Cardiac fibroblast (primary cell): ENCODE measurements at regions not wholly inside any gene's neighbourhood (a gene's known extent, or its start where the extent isn't known, plus 50 kb on each side); places are given as distances from the start of the nearest gene placed in this dataset.

ENCODE experiments used
- DNase-seq, 2 donors: peaks; one replicate each; pipeline versions ENCODE4 v3.0.0 to v3.0.0-alpha.2; 2010; ENCODE audit warnings: low read depth in 2 of 2
- H3K4me3 ChIP-seq, 2 donors: replicated peaks in 1 of 2; 1 replicate in 1 of 2; 2 replicates in 1 of 2; pipeline ENCODE4 v1.5.1; 2011; ENCODE audit warnings: low read depth in 2 of 2, low read length in 2 of 2, mild to moderate bottlenecking in 2 of 2, moderate library complexity in 1 of 2
- CTCF ChIP-seq: IDR thresholded peaks from one replicate; pipeline ENCODE4 v1.5.1; 2011; ENCODE audit warnings: low read depth, mild to moderate bottlenecking, low read length, inconsistent platforms

- no peak for DNase-seq
- H3K4me3 ChIP-seq: no peak overlapping the region
- TF ChIP-seq CTCF: no peak
These were observed 110.0 kb upstream of the DACH1 start for GRCh38 chr13:71977028-71977427.

DNA sequence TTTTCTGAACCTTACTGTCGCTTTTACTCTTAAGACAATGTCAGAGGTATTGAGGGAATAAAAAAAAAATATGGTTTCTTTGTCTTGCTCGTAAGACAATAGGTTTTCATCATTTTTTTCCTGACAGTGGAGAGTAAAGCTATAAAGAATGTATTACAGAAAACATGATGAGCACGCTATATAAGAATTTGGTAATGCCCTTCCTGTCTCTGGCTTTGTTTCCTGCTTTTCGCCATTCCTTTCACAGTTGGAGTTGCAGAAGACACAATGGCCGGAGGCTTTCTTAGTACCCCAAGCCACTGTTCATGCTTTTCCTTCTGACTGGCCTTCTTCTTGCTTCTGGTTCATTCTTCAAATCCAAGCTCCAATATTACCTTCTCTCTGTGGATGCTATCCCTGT is 101.0 kb upstream of the DACH1 start:
- TF ChIP-seq CTCF: no peak
- DNase-seq: peak in 1 of 2 donors; percentile 33
- H3K4me3 ChIP-seq: no peak overlapping the region

DNA sequence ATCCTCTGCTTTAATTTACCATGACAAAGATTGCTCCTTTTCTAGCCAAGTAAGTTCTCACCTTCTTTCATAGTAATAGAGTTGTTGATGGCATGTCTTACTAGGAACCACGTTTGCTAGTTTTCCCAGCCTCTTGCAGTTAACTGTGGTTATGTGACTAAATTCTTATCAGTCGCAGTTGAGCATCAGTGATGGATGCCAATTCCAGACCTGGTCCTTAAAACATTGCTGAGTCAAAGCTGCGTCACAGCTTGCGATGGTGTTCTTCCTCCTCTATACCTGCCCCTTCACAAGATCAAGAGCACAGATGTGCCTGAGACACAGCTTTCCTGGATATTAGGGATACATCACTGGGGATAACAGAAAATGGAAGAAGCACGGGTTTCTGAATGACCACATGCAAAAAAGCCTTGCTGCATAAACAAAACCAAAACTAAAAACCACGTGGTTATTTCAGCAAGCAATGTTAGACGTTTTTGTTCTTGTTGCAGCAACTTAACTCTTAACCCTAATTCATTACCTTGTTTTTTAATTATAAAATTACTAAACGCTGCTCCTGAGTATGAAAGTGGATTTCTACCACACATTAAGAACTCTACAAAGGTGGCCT is 97.6 kb upstream of the DACH1 start:
- H3K4me3 ChIP-seq: no peak overlapping the region
- TF ChIP-seq CTCF: no peak
- DNase-seq: peak in 1 of 2 donors; percentile 2

- DNase-seq: no peak
- TF ChIP-seq CTCF: no peak
- no peak overlapping the region for H3K4me3 ChIP-seq
These were observed 95.7 kb upstream of the DACH1 start for GRCh38 chr13:71962735-71963134.

GRCh38 chr13:71962126-71962525 is 95.1 kb upstream of the DACH1 start:
- no peak for DNase-seq
- TF ChIP-seq CTCF: no peak
- no peak overlapping the region for H3K4me3 ChIP-seq

DNA sequence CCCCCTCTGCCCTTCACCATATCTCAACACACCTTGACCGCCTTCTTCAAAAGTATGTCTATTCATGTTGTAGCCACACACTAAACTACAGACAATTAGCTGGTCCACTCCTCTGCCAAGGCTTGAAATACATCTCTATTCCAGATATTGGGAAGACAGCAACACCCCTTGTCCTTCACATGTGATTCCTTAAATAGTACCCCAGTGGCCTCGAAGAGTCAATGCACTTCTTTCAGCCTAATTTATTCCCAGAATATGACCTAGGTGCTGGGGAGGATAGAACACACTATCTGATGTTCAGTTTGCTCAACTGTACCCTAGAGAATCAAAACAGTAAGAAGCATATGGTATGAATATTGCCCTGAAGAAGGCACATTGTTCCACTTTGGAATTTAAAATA is 82.4 kb upstream of the DACH1 start:
- DNase-seq: no peak
- H3K4me3 ChIP-seq: no peak overlapping the region
- TF ChIP-seq CTCF: no peak

DNA sequence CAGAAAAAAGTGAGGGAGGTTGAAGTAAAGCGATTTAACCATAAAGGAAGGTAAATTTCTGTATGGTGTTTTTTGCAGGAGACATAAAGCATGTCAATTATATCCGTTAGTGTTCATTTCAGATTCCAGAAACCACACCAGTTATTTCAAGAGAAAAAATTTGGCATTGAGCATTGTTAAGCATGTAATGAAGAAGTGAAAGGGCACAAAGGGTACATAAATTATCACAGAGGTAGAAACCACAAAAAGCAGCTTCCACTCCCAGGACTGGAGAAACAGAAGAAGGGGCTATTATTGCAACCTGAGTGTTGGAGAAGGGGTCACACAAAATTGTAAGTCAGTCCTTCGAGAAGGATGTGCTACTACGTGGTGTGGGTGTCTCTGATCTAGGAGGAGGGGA is 72.2 kb upstream of the DACH1 start:
- no peak for DNase-seq
- H3K4me3 ChIP-seq: no peak overlapping the region
- no peak for TF ChIP-seq CTCF
